Suppressor macrophage (primary cell): ENCODE measurements at regions not wholly inside any gene's neighbourhood (a gene's known extent, or its start where the extent isn't known, plus 50 kb on each side); places are given as distances from the start of the nearest gene placed in this dataset.

Experiments used
- DNase-seq, 4 experiments: peaks; one replicate each; pipeline ENCODE4 v3.0.0-alpha.2; 2020 to 2022

- no peak for DNase-seq
Observed at GRCh38 chr16:62700426-62701294, 664.4 kb upstream of the CDH8 start.

- no peak for DNase-seq
Observed at GRCh38 chr16:62692685-62693084, 656.4 kb upstream of the CDH8 start.

- no peak for DNase-seq
Observed at GRCh38 chr16:62681819-62682218, 645.6 kb upstream of the CDH8 start.

- DNase-seq, result no peak
Observed at GRCh38 chr16:62678796-62679195, 642.6 kb upstream of the CDH8 start.

- no peak for DNase-seq
Observed at GRCh38 chr16:62676306-62676705, 640.1 kb upstream of the CDH8 start.

GRCh38 chr16:62665269-62665668 lies 629.0 kb upstream of the CDH8 start:
- no peak for DNase-seq

GRCh38 chr16:62664566-62664965 lies 628.3 kb upstream of the CDH8 start:
- no peak for DNase-seq

- DNase-seq, result no peak
Observed at GRCh38 chr16:62661435-62661834, 625.2 kb upstream of the CDH8 start.

GRCh38 chr16:62657116-62657515 lies 620.9 kb upstream of the CDH8 start:
- no peak for DNase-seq

- no peak for DNase-seq
Observed at GRCh38 chr16:62652441-62653120, 616.3 kb upstream of the CDH8 start.

- no peak for DNase-seq
Observed at GRCh38 chr16:62648256-62648655, 612.0 kb upstream of the CDH8 start.

GRCh38 chr16:62644030-62644812 lies 608.0 kb upstream of the CDH8 start:
- DNase-seq, result no peak

GRCh38 chr16:62642677-62643076 lies 606.4 kb upstream of the CDH8 start:
- DNase-seq, result no peak

- DNase-seq, result no peak
Observed at GRCh38 chr16:62639890-62640289, 603.7 kb upstream of the CDH8 start.

- DNase-seq, result no peak
Observed at GRCh38 chr16:62638964-62639870, 603.0 kb upstream of the CDH8 start.

GRCh38 chr16:62638324-62638911 lies 602.2 kb upstream of the CDH8 start:
- no peak for DNase-seq

- no peak for DNase-seq
Observed at GRCh38 chr16:62625326-62625725, 589.1 kb upstream of the CDH8 start.

GRCh38 chr16:62620275-62620674 lies 584.0 kb upstream of the CDH8 start:
- no peak for DNase-seq

GRCh38 chr16:62615526-62615925 lies 579.3 kb upstream of the CDH8 start:
- no peak for DNase-seq

- DNase-seq, result no peak
Observed at GRCh38 chr16:62610291-62610690, 574.1 kb upstream of the CDH8 start.

GRCh38 chr16:62602790-62603189 lies 566.6 kb upstream of the CDH8 start:
- no peak for DNase-seq

- no peak for DNase-seq
Observed at GRCh38 chr16:62597875-62598274, 561.6 kb upstream of the CDH8 start.
